WTC11 (cell line): ENCODE measurements at regions not wholly inside any gene's neighbourhood (a gene's known extent, or its start where the extent isn't known, plus 50 kb on each side); places are given as distances from the start of the nearest gene placed in this dataset.

Source experiments
- ATAC-seq: fragments of 200-7000 bp; cut with Tn5 transposase; 2 replicates; pipeline ENCODE4 v1.10.0; 2021; ENCODE audit warnings: mild to moderate bottlenecking, moderate library complexity
- CTCF ChIA-PET: fragments of 300-600 bp; sonication (Branson Sonifier 250); formaldehyde crosslinking; loops from one replicate; lab custom pipeline; 2021; ENCODE audit warnings: antibody characterized with exemption; lab: Charles Lee
- POLR2A ChIA-PET: fragments of 350-600 bp; sonication (Branson Sonifier 250); formaldehyde crosslinking; loops from one replicate; lab custom pipeline; 2021; ENCODE audit warnings: antibody characterized with exemption; lab: Charles Lee
- DNase-seq: peaks from one replicate; pipeline ENCODE4 v3.0.0; 2021; ENCODE audit warnings: low spot score
- H3K27ac Mint-ChIP-seq: 2 replicates; pipeline ENCODE4 v1.8.0; 2021; ENCODE audit warnings: mixed read lengths
- H3K27me3 Mint-ChIP-seq: 2 replicates; pipeline ENCODE4 v1.8.0; 2021; ENCODE audit warnings: low read depth, mild to moderate bottlenecking, moderate library complexity, mixed read lengths
- H3K36me3 Mint-ChIP-seq: 2 replicates; pipeline ENCODE4 v1.8.0; 2021; ENCODE audit warnings: mixed read lengths
- H3K4me1 Mint-ChIP-seq: 2 replicates; pipeline ENCODE4 v1.8.0; 2022; ENCODE audit warnings: mixed read lengths
- H3K4me3 Mint-ChIP-seq: 2 replicates; pipeline ENCODE4 v1.8.0; 2021; ENCODE audit warnings: mild to moderate bottlenecking, moderate library complexity, mixed read lengths
- H3K9me3 Mint-ChIP-seq: 2 replicates; pipeline ENCODE4 v1.8.0; 2021; ENCODE audit warnings: mixed read lengths
- AR ChIP-seq: fragments of 250-450 bp; sonication (Bioruptor Pico); IDR thresholded peaks from 2 replicates; pipeline ENCODE4 v1.9.0; 2021; ENCODE audit warnings: mild to moderate bottlenecking
- ATF6 ChIP-seq: sonication (generic); formaldehyde crosslinking; IDR thresholded peaks from 2 replicates; pipeline ENCODE4 v1.8.1; 2023; ENCODE audit warnings: mild to moderate bottlenecking, missing genetic modification reagents
- CBFB ChIP-seq: sonication (generic); formaldehyde crosslinking; IDR thresholded peaks from 2 replicates; pipeline ENCODE4 v1.8.1; 2022; ENCODE audit warnings: mild to moderate bottlenecking, low read depth, missing genetic modification reagents
- ESRRA ChIP-seq: sonication (generic); formaldehyde crosslinking; IDR thresholded peaks from 2 replicates; pipeline ENCODE4 v1.8.1; 2022; ENCODE audit warnings: mild to moderate bottlenecking, missing genetic modification reagents, borderline replicate concordance
- HMGXB4 ChIP-seq: sonication (generic); formaldehyde crosslinking; IDR thresholded peaks from 2 replicates; pipeline ENCODE4 v1.8.1; 2023; ENCODE audit warnings: mild to moderate bottlenecking, moderate library complexity, missing genetic modification reagents
- JAZF1 ChIP-seq: fragments of 250-450 bp; sonication (Bioruptor Pico); IDR thresholded peaks from 2 replicates; pipeline ENCODE4 v1.9.0; 2021; ENCODE audit warnings: moderate library complexity, mild to moderate bottlenecking, inconsistent platforms
- MXD4 ChIP-seq: fragments of 250-450 bp; sonication (Bioruptor Pico); IDR thresholded peaks from 2 replicates; pipeline ENCODE4 v1.8.0; 2021; ENCODE audit warnings: mild to moderate bottlenecking, moderate library complexity, borderline replicate concordance
- NR1H2 ChIP-seq: sonication (generic); formaldehyde crosslinking; IDR thresholded peaks from 2 replicates; pipeline ENCODE4 v1.9.0; 2021; ENCODE audit warnings: mild to moderate bottlenecking, moderate library complexity, missing genetic modification reagents
- PRDM15 ChIP-seq: sonication (generic); formaldehyde crosslinking; IDR thresholded peaks from 2 replicates; pipeline ENCODE4 v1.8.0; 2022; ENCODE audit warnings: missing genetic modification reagents
- PRRX2 ChIP-seq: fragments of 250-450 bp; sonication (Bioruptor Pico); IDR thresholded peaks from 2 replicates; pipeline ENCODE4 v1.8.0; 2021; ENCODE audit warnings: mild to moderate bottlenecking
- ZNF121 ChIP-seq: sonication (generic); formaldehyde crosslinking; IDR thresholded peaks from 2 replicates; pipeline ENCODE4 v1.8.0; 2023; ENCODE audit warnings: missing genetic modification reagents
- ZNF281 ChIP-seq: sonication (generic); formaldehyde crosslinking; IDR thresholded peaks from 2 replicates; pipeline ENCODE4 v1.8.0; 2023; ENCODE audit warnings: mild to moderate bottlenecking, missing genetic modification reagents
- TF ChIP-seq, protein P1 (sequence below): sonication (generic); formaldehyde crosslinking; IDR thresholded peaks from 2 replicates; pipeline ENCODE4 v1.8.1; 2023; ENCODE audit warnings: mild to moderate bottlenecking, missing genetic modification reagents, borderline replicate concordance
- TF ChIP-seq, protein P2 (sequence below): fragments of 250-450 bp; sonication (Bioruptor Pico); IDR thresholded peaks from 2 replicates; pipeline ENCODE4 v1.9.0; 2021; ENCODE audit warnings: mild to moderate bottlenecking
- TF ChIP-seq, protein P3 (sequence below): sonication (generic); formaldehyde crosslinking; conservative IDR thresholded peaks from 2 replicates; pipeline ENCODE4 v1.8.1; 2023; ENCODE audit warnings: mild to moderate bottlenecking, low read depth, missing genetic modification reagents, moderate library complexity

GRCh38 chr1:37097731-37098130, 63.4 kb upstream of the GRIK3 start (continued):
- no peak for TF ChIP-seq ESRRA
- no peak for TF ChIP-seq AR
- TF ChIP-seq, protein P1, sequence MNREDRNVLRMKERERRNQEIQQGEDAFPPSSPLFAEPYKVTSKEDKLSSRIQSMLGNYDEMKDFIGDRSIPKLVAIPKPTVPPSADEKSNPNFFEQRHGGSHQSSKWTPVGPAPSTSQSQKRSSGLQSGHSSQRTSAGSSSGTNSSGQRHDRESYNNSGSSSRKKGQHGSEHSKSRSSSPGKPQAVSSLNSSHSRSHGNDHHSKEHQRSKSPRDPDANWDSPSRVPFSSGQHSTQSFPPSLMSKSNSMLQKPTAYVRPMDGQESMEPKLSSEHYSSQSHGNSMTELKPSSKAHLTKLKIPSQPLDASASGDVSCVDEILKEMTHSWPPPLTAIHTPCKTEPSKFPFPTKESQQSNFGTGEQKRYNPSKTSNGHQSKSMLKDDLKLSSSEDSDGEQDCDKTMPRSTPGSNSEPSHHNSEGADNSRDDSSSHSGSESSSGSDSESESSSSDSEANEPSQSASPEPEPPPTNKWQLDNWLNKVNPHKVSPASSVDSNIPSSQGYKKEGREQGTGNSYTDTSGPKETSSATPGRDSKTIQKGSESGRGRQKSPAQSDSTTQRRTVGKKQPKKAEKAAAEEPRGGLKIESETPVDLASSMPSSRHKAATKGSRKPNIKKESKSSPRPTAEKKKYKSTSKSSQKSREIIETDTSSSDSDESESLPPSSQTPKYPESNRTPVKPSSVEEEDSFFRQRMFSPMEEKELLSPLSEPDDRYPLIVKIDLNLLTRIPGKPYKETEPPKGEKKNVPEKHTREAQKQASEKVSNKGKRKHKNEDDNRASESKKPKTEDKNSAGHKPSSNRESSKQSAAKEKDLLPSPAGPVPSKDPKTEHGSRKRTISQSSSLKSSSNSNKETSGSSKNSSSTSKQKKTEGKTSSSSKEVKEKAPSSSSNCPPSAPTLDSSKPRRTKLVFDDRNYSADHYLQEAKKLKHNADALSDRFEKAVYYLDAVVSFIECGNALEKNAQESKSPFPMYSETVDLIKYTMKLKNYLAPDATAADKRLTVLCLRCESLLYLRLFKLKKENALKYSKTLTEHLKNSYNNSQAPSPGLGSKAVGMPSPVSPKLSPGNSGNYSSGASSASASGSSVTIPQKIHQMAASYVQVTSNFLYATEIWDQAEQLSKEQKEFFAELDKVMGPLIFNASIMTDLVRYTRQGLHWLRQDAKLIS (CRISPR knock-in tag) = no peak
- TF ChIP-seq, protein P2, sequence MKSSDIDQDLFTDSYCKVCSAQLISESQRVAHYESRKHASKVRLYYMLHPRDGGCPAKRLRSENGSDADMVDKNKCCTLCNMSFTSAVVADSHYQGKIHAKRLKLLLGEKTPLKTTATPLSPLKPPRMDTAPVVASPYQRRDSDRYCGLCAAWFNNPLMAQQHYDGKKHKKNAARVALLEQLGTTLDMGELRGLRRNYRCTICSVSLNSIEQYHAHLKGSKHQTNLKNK = no peak
- no peak for TF ChIP-seq ZNF121 (CRISPR knock-in tag)
- no peak for TF ChIP-seq PRDM15 (CRISPR knock-in tag)
- no peak for TF ChIP-seq CBFB (CRISPR knock-in tag)
- TF ChIP-seq NR1H2 (CRISPR knock-in tag) = no peak
- no peak for TF ChIP-seq ATF6
- no peak for TF ChIP-seq MXD4 (CRISPR knock-in tag)
- no peak for TF ChIP-seq HMGXB4 (CRISPR knock-in tag)

- CTCF ChIA-PET = interaction anchor here (0.8 to 1.0 kb wide), 2 partner anchors 79 to 336 kb away, joined by 3 read pairs; no protein-coding TSS in a partner anchor
- ATAC-seq (no peak), DNase-seq (no peak)
- POLR2A ChIA-PET = no interaction called here
- H3K27me3 Mint-ChIP-seq = peaks cover 15% of the 10 kb centered on the region
- H3K9me3 Mint-ChIP-seq = peaks cover 3% of the 10 kb centered on the region; the same call in 1 of the 2 replicates
- TF ChIP-seq PRRX2 (CRISPR knock-in tag) (no peak), ZNF281 (no peak), JAZF1 (CRISPR knock-in tag) (no peak)
- TF ChIP-seq, protein P3, sequence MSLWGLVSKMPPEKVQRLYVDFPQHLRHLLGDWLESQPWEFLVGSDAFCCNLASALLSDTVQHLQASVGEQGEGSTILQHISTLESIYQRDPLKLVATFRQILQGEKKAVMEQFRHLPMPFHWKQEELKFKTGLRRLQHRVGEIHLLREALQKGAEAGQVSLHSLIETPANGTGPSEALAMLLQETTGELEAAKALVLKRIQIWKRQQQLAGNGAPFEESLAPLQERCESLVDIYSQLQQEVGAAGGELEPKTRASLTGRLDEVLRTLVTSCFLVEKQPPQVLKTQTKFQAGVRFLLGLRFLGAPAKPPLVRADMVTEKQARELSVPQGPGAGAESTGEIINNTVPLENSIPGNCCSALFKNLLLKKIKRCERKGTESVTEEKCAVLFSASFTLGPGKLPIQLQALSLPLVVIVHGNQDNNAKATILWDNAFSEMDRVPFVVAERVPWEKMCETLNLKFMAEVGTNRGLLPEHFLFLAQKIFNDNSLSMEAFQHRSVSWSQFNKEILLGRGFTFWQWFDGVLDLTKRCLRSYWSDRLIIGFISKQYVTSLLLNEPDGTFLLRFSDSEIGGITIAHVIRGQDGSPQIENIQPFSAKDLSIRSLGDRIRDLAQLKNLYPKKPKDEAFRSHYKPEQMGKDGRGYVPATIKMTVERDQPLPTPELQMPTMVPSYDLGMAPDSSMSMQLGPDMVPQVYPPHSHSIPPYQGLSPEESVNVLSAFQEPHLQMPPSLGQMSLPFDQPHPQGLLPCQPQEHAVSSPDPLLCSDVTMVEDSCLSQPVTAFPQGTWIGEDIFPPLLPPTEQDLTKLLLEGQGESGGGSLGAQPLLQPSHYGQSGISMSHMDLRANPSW (CRISPR knock-in tag) = no peak
- no peak overlapping the region for H3K27ac Mint-ChIP-seq
- H3K4me1 Mint-ChIP-seq = peaks cover 35% of the 10 kb centered on the region
- no peak overlapping the region for H3K4me3 Mint-ChIP-seq
- H3K36me3 Mint-ChIP-seq = no peaks in the 10 kb centered on the region
These were observed 63.9 kb upstream of the GRIK3 start for GRCh38 chr1:37098237-37098636.
